ENCODE measurements at regions not wholly inside any gene's neighbourhood (a gene's known extent, or its start where the extent isn't known, plus 50 kb on each side); places are given as distances from the start of the nearest gene placed in this dataset.
"Not testable (repeated sequence)": the region's sequence is repeated elsewhere in the genome, so short reads cannot be mapped to it uniquely, and the experiment has no call there.

DNA sequence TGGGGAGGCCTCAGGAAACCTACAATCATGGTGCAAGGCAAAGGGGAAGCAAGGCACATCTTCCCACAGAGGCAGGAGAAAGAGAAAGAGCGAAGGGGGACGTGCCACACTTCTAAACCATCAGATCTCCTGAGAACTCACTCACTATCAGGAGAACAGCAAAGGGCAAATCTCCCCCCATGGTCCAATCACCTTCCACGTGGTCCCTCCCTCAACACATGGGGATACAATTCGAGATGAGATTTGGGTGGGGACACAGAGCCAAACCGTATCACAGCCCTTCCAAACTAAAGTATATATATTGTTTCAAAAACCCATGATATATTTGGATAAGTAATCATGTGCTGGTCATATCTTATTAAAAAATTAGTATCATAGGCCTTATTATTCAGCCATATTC lies 437.6 kb downstream of the KCNJ18 start:
- H3K9me3 ChIP-seq; CTCF ChIA-PET; FAIRE-seq; H3K27ac ChIP-seq; ATAC-seq; H3K4me2 ChIP-seq; H3K4me3 ChIP-seq; POLR2A ChIA-PET; H3K4me1 ChIP-seq; DNase-seq (ENCODE audit: low read depth in 1 of 2, low spot score in 1 of 2): not testable (repeated sequence)
- WGBS (ENCODE audit: missing lambda C conversion rate): 0% methylated on average over 5 of the region's 5 CpGs

DNA sequence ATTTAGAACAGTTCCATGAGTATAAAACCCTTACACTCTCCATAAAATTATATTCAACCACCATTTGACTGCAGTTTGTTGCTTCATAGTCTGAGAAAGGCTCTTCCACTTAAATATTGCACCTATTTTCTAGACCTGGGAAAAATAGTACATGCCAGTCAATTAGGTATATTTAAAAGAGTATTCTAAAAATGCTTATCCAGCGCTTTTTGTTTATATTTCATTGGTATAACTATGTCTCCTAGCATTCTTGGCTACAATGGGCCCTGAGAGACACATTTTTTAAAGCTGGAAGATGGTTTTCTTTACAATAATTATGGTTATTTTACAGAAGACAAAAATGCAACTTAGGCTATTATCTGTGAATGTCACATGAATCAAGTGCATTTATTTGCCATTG lies 439.4 kb downstream of the KCNJ18 start:
- no peaks in the 10 kb centered on the region for H3K9me3 ChIP-seq
- ChIA-PET POLR2A (no interaction called here), CTCF (no interaction called here)

DNA sequence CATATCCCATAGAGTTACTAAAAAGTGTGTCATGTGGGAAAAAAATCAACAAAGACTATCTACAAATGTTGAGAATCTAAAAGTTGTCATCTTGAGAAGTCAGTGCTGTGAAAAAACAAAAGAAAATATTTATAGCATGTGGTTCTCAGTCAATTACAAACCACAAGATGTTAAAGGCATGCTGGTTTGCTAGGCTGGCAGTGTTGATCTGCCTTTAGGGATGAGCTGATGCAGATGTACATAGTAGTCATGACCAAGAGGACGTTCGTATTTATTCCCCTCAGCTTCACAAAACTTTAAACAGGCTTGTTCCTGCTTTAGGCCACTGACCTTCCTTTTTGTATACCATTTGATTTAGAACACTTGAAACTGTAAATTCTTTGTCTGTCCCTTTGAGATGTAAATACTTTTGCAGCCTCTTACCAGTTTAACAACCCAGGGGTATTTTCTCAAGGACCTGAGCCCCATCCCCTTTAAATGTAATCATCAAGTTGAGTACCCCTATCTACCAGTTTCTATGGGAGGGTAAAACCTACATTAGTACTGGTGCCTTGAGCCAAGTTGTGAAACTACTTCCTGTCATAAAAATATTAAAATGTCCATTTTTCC lies 446.6 kb downstream of the KCNJ18 start:
- FAIRE-seq (no peak), ATAC-seq (no peak), DNase-seq (ENCODE audit: low read depth in 1 of 2, low spot score in 1 of 2) (no peak)
- H3K4me1 ChIP-seq: no peaks in the 10 kb centered on the region
- no peak overlapping the region for H3K4me2 ChIP-seq
- H3K9me3 ChIP-seq: no peaks in the 10 kb centered on the region
- no peak overlapping the region for H3K4me3 ChIP-seq
- under 1% methylated on average over 2 of the region's 2 CpGs for WGBS (ENCODE audit: missing lambda C conversion rate)
- ChIA-PET POLR2A (no interaction called here), CTCF (no interaction called here)
- TF ChIP-seq TP53 (CRISPR knock-in tag; IDR thresholded peaks at IDR 0.05): no peak
- TF ChIP-seq, protein P1, sequence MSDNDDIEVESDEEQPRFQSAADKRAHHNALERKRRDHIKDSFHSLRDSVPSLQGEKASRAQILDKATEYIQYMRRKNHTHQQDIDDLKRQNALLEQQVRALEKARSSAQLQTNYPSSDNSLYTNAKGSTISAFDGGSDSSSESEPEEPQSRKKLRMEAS (IDR thresholded peaks at IDR 0.05): no peak
- TF ChIP-seq POLR2A (IDR thresholded peaks at IDR 0.05; ENCODE audit: low read length): no peak
- no peak for TF ChIP-seq HDAC2 (IDR thresholded peaks at IDR 0.05)
- no peak for TF ChIP-seq RAD21 (conservative IDR thresholded peaks at IDR 0.05 in 1 of 2, IDR thresholded peaks at IDR 0.05 in 1 of 2)
- TF ChIP-seq, protein P2, sequence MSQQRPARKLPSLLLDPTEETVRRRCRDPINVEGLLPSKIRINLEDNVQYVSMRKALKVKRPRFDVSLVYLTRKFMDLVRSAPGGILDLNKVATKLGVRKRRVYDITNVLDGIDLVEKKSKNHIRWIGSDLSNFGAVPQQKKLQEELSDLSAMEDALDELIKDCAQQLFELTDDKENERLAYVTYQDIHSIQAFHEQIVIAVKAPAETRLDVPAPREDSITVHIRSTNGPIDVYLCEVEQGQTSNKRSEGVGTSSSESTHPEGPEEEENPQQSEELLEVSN (IDR thresholded peaks at IDR 0.05; ENCODE audit: borderline replicate concordance, low read depth): no peak
- H3K27ac ChIP-seq: no peak overlapping the region

More for the DNA sequence above, 439.4 kb downstream of the KCNJ18 start:
- no peak for FAIRE-seq
- TF ChIP-seq, protein P1 (IDR thresholded peaks at IDR 0.05): no peak
- TF ChIP-seq MAFK (IDR thresholded peaks at IDR 0.05; ENCODE audit: partially characterized antibody): peak; percentile 81
- H3K4me1 ChIP-seq: no peaks in the 10 kb centered on the region
- no peak for DNase-seq (ENCODE audit: low read depth in 1 of 2, low spot score in 1 of 2)
- no peak for ATAC-seq
- 0% methylated on average over 1 of the region's 1 CpG for WGBS (ENCODE audit: missing lambda C conversion rate)
- no peak overlapping the region for H3K4me3 ChIP-seq
- no peak overlapping the region for H3K4me2 ChIP-seq
- no peak overlapping the region for H3K27ac ChIP-seq

DNA sequence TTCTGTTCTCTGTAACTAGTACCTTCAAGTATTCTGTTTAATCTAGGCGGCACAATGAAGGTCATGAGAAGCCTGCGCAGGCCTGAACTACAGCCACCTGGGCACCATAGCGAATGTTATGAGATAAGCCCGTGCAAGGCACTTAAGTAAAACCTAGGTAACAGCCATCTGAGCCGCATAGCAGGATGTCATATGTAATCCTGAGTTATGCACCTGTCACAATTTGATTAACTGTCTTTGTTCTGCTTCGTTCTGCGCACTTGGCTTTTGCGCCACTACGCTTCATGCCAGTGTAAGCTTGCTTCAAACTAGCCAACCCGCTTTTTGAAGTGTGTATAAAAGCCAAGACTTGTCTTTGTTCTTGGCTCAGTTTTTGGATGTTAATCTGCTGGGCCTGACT lies 449.8 kb downstream of the KCNJ18 start:
- ATAC-seq: no peak
- no peak for DNase-seq (ENCODE audit: low read depth in 1 of 2, low spot score in 1 of 2)
- Histone ChIP-seq H3K4me3 (no peak overlapping the region), H3K9me3 (no peaks in the 10 kb centered on the region), H3K4me2 (no peak overlapping the region), H3K4me1 (no peaks in the 10 kb centered on the region), H3K27ac (no peak overlapping the region)
- TF ChIP-seq TFCP2L1 (CRISPR knock-in tag; IDR thresholded peaks at IDR 0.05): no peak
- TF ChIP-seq RAD21 (conservative IDR thresholded peaks at IDR 0.05 in 1 of 2, IDR thresholded peaks at IDR 0.05 in 1 of 2): no peak
- TF ChIP-seq BHLHE40 (IDR thresholded peaks at IDR 0.05; ENCODE audit: low read depth, low read length): no peak
- no peak for TF ChIP-seq CHD2 (IDR thresholded peaks at IDR 0.05; ENCODE audit: low read length, partially characterized antibody)
- TF ChIP-seq, protein P3, sequence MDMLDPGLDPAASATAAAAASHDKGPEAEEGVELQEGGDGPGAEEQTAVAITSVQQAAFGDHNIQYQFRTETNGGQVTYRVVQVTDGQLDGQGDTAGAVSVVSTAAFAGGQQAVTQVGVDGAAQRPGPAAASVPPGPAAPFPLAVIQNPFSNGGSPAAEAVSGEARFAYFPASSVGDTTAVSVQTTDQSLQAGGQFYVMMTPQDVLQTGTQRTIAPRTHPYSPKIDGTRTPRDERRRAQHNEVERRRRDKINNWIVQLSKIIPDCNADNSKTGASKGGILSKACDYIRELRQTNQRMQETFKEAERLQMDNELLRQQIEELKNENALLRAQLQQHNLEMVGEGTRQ (IDR thresholded peaks at IDR 0.05): no peak
- no peak for TF ChIP-seq HDAC2 (IDR thresholded peaks at IDR 0.05)
- no peak for TF ChIP-seq PHF8 (IDR thresholded peaks at IDR 0.05; ENCODE audit: borderline replicate concordance, low read depth)
- no peak for TF ChIP-seq MYC (IDR thresholded peaks at IDR 0.05; ENCODE audit: borderline replicate concordance, low read length)
- TF ChIP-seq TP53 (CRISPR knock-in tag; IDR thresholded peaks at IDR 0.05): no peak
- TF ChIP-seq EHMT2 (IDR thresholded peaks at IDR 0.05; ENCODE audit: low read depth): no peak
- TF ChIP-seq HOXB13 (CRISPR knock-in tag; IDR thresholded peaks at IDR 0.05; ENCODE audit: low read depth): no peak
- TF ChIP-seq POLR2A (IDR thresholded peaks at IDR 0.05; ENCODE audit: low read length): no peak
- WGBS (ENCODE audit: missing lambda C conversion rate): 5% methylated on average over 7 of the region's 10 CpGs
- no peak for FAIRE-seq
- ChIA-PET CTCF (no interaction called here), POLR2A (no interaction called here)
